ENCODE measurements at regions not wholly inside any gene's neighbourhood (a gene's known extent, or its start where the extent isn't known, plus 50 kb on each side); places are given as distances from the start of the nearest gene placed in this dataset.
A peak's percentile ranks its signal among the peaks of the same experiment; 100 is the strongest.

DNA sequence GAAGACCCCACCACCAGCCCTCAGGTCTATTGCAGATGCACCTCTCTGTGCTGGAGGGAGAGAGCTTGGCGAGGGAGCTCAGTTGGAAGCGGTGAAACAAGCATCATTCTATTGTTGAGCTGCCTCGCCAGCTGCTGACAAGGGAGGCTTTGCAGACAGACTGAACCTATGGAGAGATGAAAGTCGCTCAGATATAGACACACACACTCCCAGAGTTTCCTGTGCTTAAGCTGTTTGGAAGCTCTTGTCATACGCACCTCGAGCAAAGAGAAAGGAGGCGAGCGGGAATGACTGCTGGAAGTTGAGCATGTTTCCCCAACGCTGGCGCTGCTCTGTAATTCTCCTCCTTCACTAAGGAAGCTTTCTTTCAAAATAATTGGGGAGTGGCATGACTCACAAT is 126.1 kb downstream of the TRIM29 start:
- Histone ChIP-seq H3K4me3 (ENCODE audit: low read length) (no peak overlapping the region), H3F3A (ENCODE audit: insufficient read depth, low read length, poor library complexity, severe bottlenecking) (no peaks in the 10 kb centered on the region), H3K36me3 (ENCODE audit: insufficient read depth, low read length) (no peaks in the 10 kb centered on the region), H3K79me2 (replicated peaks; ENCODE audit: insufficient read depth, low read length) (no peaks in the 10 kb centered on the region), H3K4me2 (ENCODE audit: low read length) (no peak overlapping the region), H3K9me2 (ENCODE audit: insufficient read depth, low read length) (no peaks in the 10 kb centered on the region), H4K20me1 (ENCODE audit: insufficient read depth) (no peaks in the 10 kb centered on the region), H2AFZ (ENCODE audit: low read depth, low read length) (no peak overlapping the region), H3K27me3 (ENCODE audit: insufficient read depth, low read depth, low read length) (no peaks in the 10 kb centered on the region), H3K27ac (ENCODE audit: low read length) (peak overlapping the region; percentile 39), H3K9me3 (ENCODE audit: low read length) (no peaks in the 10 kb centered on the region), H3K9ac (ENCODE audit: low read length) (no peak overlapping the region)
- TF ChIP-seq EP300 (conservative IDR thresholded peaks at IDR 0.05; ENCODE audit: poor library complexity, severe bottlenecking) (peak; percentile 10), POLR2AphosphoS5 (IDR thresholded peaks at IDR 0.05) (peak; percentile 23), EZH2 (IDR thresholded peaks at IDR 0.05; ENCODE audit: borderline replicate concordance, insufficient read depth, low read length, poor library complexity, severe bottlenecking) (no peak)
- TF ChIP-seq, protein P1, sequence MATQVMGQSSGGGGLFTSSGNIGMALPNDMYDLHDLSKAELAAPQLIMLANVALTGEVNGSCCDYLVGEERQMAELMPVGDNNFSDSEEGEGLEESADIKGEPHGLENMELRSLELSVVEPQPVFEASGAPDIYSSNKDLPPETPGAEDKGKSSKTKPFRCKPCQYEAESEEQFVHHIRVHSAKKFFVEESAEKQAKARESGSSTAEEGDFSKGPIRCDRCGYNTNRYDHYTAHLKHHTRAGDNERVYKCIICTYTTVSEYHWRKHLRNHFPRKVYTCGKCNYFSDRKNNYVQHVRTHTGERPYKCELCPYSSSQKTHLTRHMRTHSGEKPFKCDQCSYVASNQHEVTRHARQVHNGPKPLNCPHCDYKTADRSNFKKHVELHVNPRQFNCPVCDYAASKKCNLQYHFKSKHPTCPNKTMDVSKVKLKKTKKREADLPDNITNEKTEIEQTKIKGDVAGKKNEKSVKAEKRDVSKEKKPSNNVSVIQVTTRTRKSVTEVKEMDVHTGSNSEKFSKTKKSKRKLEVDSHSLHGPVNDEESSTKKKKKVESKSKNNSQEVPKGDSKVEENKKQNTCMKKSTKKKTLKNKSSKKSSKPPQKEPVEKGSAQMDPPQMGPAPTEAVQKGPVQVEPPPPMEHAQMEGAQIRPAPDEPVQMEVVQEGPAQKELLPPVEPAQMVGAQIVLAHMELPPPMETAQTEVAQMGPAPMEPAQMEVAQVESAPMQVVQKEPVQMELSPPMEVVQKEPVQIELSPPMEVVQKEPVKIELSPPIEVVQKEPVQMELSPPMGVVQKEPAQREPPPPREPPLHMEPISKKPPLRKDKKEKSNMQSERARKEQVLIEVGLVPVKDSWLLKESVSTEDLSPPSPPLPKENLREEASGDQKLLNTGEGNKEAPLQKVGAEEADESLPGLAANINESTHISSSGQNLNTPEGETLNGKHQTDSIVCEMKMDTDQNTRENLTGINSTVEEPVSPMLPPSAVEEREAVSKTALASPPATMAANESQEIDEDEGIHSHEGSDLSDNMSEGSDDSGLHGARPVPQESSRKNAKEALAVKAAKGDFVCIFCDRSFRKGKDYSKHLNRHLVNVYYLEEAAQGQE (IDR thresholded peaks at IDR 0.05; ENCODE audit: borderline replicate concordance) = peak; percentile 72

DNA sequence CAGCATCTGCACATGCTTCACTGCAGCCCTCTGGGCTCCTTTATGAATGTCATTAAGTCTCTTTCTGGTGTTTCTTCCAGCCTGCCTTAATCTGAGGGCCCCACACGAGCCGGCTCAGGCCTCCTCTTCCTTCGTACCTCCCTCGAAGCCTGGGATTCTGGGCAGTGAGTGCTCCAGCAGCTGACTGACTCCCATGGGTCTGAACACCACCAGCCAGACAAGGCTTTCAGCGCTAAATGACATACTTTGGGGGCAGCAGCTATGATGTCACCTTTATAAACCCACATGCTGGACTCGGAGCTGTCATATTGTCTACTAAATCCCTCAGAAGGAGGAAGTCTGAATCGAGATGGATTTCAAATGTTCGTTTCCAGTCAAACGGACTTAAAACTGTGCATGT is 127.1 kb downstream of the TRIM29 start:
- no peaks in the 10 kb centered on the region for H3K9me3 ChIP-seq (ENCODE audit: low read length)
- H4K20me1 ChIP-seq (ENCODE audit: insufficient read depth) = no peaks in the 10 kb centered on the region
- H3K9me2 ChIP-seq (ENCODE audit: insufficient read depth, low read length) = no peaks in the 10 kb centered on the region
- H3F3A ChIP-seq (ENCODE audit: insufficient read depth, low read length, poor library complexity, severe bottlenecking) = no peaks in the 10 kb centered on the region
- no peak overlapping the region for H3K9ac ChIP-seq (ENCODE audit: low read length)
- no peak overlapping the region for H3K4me2 ChIP-seq (ENCODE audit: low read length)
- TF ChIP-seq EZH2 (IDR thresholded peaks at IDR 0.05; ENCODE audit: borderline replicate concordance, insufficient read depth, low read length, poor library complexity, severe bottlenecking) (no peak), MXI1 (conservative IDR thresholded peaks at IDR 0.05; ENCODE audit: poor library complexity, severe bottlenecking) (no peak), TAF1 (IDR thresholded peaks at IDR 0.05; ENCODE audit: low read depth) (no peak), SMC3 (conservative IDR thresholded peaks at IDR 0.05; ENCODE audit: poor library complexity) (no peak), EP300 (conservative IDR thresholded peaks at IDR 0.05; ENCODE audit: poor library complexity, severe bottlenecking) (no peak), POLR2AphosphoS5 (IDR thresholded peaks at IDR 0.05) (no peak), RAD21 (conservative IDR thresholded peaks at IDR 0.05) (no peak)
- TF ChIP-seq, protein P2, sequence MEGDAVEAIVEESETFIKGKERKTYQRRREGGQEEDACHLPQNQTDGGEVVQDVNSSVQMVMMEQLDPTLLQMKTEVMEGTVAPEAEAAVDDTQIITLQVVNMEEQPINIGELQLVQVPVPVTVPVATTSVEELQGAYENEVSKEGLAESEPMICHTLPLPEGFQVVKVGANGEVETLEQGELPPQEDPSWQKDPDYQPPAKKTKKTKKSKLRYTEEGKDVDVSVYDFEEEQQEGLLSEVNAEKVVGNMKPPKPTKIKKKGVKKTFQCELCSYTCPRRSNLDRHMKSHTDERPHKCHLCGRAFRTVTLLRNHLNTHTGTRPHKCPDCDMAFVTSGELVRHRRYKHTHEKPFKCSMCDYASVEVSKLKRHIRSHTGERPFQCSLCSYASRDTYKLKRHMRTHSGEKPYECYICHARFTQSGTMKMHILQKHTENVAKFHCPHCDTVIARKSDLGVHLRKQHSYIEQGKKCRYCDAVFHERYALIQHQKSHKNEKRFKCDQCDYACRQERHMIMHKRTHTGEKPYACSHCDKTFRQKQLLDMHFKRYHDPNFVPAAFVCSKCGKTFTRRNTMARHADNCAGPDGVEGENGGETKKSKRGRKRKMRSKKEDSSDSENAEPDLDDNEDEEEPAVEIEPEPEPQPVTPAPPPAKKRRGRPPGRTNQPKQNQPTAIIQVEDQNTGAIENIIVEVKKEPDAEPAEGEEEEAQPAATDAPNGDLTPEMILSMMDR (IDR thresholded peaks at IDR 0.05; ENCODE audit: poor library complexity, severe bottlenecking) = no peak
- TF ChIP-seq, protein P1 (IDR thresholded peaks at IDR 0.05; ENCODE audit: borderline replicate concordance) = no peak
- H3K27ac ChIP-seq (ENCODE audit: low read length) = no peak overlapping the region
- H3K4me3 ChIP-seq (ENCODE audit: low read length) = no peak overlapping the region
- H3K79me2 ChIP-seq (replicated peaks; ENCODE audit: insufficient read depth, low read length) = no peaks in the 10 kb centered on the region
- H2AFZ ChIP-seq (ENCODE audit: low read depth, low read length) = no peak overlapping the region
- no peaks in the 10 kb centered on the region for H3K27me3 ChIP-seq (ENCODE audit: insufficient read depth, low read depth, low read length)
- no peaks in the 10 kb centered on the region for H3K36me3 ChIP-seq (ENCODE audit: insufficient read depth, low read length)
